ENCODE measurements at regions not wholly inside any gene's neighbourhood (a gene's known extent, or its start where the extent isn't known, plus 50 kb on each side); places are given as distances from the start of the nearest gene placed in this dataset.

DNA sequence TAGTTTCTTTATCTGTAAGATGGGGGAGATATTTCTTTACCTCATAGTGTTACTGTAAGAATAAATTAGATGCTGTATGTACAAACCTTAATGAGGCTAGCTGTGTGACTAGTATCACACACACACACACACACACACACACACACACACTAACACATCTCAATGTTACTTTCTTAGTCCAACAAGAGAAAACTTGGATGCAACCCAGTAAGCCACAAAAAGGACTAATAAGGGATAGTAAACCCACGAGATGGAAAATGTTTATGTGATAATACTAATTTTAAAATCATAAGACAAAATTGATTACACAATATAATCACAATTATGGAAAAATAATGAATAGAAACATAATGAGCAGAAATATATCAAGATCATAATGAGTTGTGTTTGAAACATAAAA lies 437.7 kb upstream of the ZNF507 start:
- Mint-ChIP-seq H3K27me3 (ENCODE audit: unreplicated experiment) (peaks cover 1% of the 10 kb centered on the region), H3K9me3 (ENCODE audit: unreplicated experiment) (no peaks in the 10 kb centered on the region), H3K4me3 (ENCODE audit: unreplicated experiment) (no peak overlapping the region), H3K27ac (ENCODE audit: unreplicated experiment) (no peak overlapping the region), H3K36me3 (ENCODE audit: low read depth, unreplicated experiment) (no peaks in the 10 kb centered on the region), H3K4me1 (ENCODE audit: unreplicated experiment) (no peaks in the 10 kb centered on the region)
- no peak for DNase-seq (ENCODE audit: low spot score)
- TF ChIP-seq, protein P1, sequence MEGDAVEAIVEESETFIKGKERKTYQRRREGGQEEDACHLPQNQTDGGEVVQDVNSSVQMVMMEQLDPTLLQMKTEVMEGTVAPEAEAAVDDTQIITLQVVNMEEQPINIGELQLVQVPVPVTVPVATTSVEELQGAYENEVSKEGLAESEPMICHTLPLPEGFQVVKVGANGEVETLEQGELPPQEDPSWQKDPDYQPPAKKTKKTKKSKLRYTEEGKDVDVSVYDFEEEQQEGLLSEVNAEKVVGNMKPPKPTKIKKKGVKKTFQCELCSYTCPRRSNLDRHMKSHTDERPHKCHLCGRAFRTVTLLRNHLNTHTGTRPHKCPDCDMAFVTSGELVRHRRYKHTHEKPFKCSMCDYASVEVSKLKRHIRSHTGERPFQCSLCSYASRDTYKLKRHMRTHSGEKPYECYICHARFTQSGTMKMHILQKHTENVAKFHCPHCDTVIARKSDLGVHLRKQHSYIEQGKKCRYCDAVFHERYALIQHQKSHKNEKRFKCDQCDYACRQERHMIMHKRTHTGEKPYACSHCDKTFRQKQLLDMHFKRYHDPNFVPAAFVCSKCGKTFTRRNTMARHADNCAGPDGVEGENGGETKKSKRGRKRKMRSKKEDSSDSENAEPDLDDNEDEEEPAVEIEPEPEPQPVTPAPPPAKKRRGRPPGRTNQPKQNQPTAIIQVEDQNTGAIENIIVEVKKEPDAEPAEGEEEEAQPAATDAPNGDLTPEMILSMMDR (IDR thresholded peaks at IDR 0.05; ENCODE audit: unreplicated experiment) = no peak

DNA sequence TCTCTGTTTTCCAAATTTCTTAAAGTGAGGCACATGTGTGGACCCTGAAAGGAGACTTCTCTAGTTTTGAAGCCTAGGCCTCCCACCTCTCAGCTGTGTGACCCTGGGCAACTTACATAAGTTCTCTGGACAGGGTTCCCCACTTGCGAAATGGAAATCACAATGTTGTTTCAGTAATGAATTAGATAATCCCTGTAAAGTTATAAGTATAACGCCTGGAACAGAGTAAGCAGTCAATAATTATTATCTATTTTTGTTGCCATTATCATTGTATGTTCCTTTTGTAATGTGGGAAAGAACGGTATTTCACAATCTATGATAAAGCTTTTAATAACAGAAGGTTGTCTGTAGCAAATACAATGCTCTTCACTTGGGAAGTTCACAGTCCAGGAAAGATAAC lies 437.3 kb upstream of the ZNF507 start:
- no peak for DNase-seq (ENCODE audit: low spot score)
- H3K9me3 Mint-ChIP-seq (ENCODE audit: unreplicated experiment) = no peaks in the 10 kb centered on the region
- no peak overlapping the region for H3K4me3 Mint-ChIP-seq (ENCODE audit: unreplicated experiment)
- TF ChIP-seq, protein P1 (IDR thresholded peaks at IDR 0.05; ENCODE audit: unreplicated experiment) = no peak
- no peak overlapping the region for H3K27ac Mint-ChIP-seq (ENCODE audit: unreplicated experiment)
- H3K4me1 Mint-ChIP-seq (ENCODE audit: unreplicated experiment) = no peaks in the 10 kb centered on the region
- peaks cover 1% of the 10 kb centered on the region for H3K27me3 Mint-ChIP-seq (ENCODE audit: unreplicated experiment)
- H3K36me3 Mint-ChIP-seq (ENCODE audit: low read depth, unreplicated experiment) = no peaks in the 10 kb centered on the region

DNA sequence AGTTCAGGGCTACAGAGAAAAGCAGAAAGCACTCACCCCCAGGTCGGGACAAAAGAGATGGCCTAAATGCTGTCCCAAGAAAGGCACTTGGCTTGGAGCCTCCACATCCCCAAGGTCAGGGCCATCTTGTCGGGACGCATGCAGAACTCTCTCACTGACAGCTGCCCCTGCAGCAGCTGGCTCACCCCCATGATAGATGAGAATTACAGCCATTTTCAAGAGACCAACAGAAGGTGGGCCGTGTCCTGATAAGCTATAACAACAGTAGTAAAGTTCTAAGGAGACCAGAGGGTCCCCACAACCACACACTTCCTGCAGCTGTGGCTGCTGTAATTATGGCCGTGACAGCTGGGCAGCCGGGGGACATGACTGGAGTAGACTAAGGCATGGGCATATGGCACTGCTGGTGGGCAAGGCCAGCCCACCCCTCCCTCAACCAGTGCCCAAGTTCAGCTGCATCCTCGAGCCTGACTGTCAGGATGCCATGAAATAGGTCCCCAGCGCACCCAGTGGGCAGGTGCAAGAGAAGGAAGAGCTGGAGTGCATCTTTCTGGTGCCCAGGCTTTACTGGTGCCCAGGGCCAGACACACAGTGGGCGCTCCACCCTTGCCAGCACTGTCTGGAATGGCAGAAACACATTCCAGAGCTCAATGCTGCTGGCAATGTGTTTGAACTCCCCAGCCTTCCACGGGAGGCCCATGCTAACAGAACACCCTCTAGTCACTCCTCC lies 436.7 kb upstream of the ZNF507 start:
- no peak for DNase-seq (ENCODE audit: low spot score)
- Mint-ChIP-seq H3K27ac (ENCODE audit: unreplicated experiment) (no peak overlapping the region), H3K9me3 (ENCODE audit: unreplicated experiment) (no peaks in the 10 kb centered on the region), H3K4me3 (ENCODE audit: unreplicated experiment) (no peak overlapping the region), H3K27me3 (ENCODE audit: unreplicated experiment) (peaks cover 1% of the 10 kb centered on the region), H3K4me1 (ENCODE audit: unreplicated experiment) (no peaks in the 10 kb centered on the region), H3K36me3 (ENCODE audit: low read depth, unreplicated experiment) (no peaks in the 10 kb centered on the region)
- TF ChIP-seq, protein P1 (IDR thresholded peaks at IDR 0.05; ENCODE audit: unreplicated experiment) = no peak

DNA sequence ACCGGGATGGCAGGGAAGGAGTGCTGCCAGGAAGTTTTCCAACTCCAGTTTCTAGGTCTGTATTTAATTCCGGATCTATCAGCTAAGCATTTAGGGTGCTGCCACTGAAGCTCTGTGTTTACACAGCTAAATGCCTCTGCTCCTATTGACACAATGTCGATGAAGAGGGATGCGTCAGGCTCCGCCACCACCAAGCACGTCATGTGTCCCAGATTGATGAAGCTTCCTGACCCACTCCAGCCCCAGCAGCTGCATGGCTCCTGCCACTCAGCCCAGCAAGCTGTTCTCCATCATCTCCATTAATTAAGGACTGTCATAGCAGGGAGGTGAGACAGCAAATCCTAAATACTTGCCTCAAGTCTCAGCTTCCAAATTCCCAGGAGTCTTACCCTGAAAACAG lies 435.2 kb upstream of the ZNF507 start:
- no peaks in the 10 kb centered on the region for H3K4me1 Mint-ChIP-seq (ENCODE audit: unreplicated experiment)
- no peak for DNase-seq (ENCODE audit: low spot score)
- no peak overlapping the region for H3K4me3 Mint-ChIP-seq (ENCODE audit: unreplicated experiment)
- H3K27me3 Mint-ChIP-seq (ENCODE audit: unreplicated experiment) = no peaks in the 10 kb centered on the region
- TF ChIP-seq, protein P1 (IDR thresholded peaks at IDR 0.05; ENCODE audit: unreplicated experiment) = no peak
- H3K27ac Mint-ChIP-seq (ENCODE audit: unreplicated experiment) = no peak overlapping the region
- H3K36me3 Mint-ChIP-seq (ENCODE audit: low read depth, unreplicated experiment) = no peaks in the 10 kb centered on the region
- no peaks in the 10 kb centered on the region for H3K9me3 Mint-ChIP-seq (ENCODE audit: unreplicated experiment)

DNA sequence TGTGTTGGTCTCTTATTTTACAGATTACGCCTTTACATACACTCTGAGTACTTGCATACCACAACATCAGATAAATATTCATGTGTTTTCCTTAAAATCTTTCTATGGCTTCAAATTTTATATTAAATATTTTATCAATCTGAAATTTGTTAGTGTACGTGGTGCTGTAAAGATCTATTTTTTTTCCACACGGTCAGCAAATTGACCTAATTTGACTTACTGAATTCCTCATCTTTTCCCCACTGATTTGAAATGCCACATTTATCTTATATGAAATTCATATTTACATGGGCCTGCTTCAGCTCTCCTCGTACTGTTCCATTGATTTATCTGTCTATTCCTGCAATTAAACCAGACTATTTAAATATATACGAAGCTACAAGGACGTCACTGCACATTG lies 433.8 kb upstream of the ZNF507 start:
- Mint-ChIP-seq H3K27ac (ENCODE audit: unreplicated experiment) (no peak overlapping the region), H3K36me3 (ENCODE audit: low read depth, unreplicated experiment) (no peaks in the 10 kb centered on the region), H3K4me1 (ENCODE audit: unreplicated experiment) (no peaks in the 10 kb centered on the region), H3K27me3 (ENCODE audit: unreplicated experiment) (no peaks in the 10 kb centered on the region), H3K9me3 (ENCODE audit: unreplicated experiment) (no peaks in the 10 kb centered on the region), H3K4me3 (ENCODE audit: unreplicated experiment) (no peak overlapping the region)
- DNase-seq (ENCODE audit: low spot score) = no peak
- TF ChIP-seq, protein P1 (IDR thresholded peaks at IDR 0.05; ENCODE audit: unreplicated experiment) = no peak

Measured in endothelial cell (in vitro differentiated cells).